BLaER1 (cell line): ENCODE measurements at regions not wholly inside any gene's neighbourhood (a gene's known extent, or its start where the extent isn't known, plus 50 kb on each side); places are given as distances from the start of the nearest gene placed in this dataset.
"Not testable (repeated sequence)": the region's sequence is repeated elsewhere in the genome, so short reads cannot be mapped to it uniquely, and the experiment has no call there.

Source experiments
- H3K27ac ChIP-seq: shearing (Covaris generic); formaldehyde crosslinking; 2 replicates; pipeline ENCODE4 v1.8.1; 2022
- H3K27me3 ChIP-seq: shearing (Covaris generic); formaldehyde crosslinking; 2 replicates; pipeline ENCODE4 v1.8.1; 2022
- H3K36me3 ChIP-seq: shearing (Covaris generic); formaldehyde crosslinking; 2 replicates; pipeline ENCODE4 v1.8.1; 2022
- H3K4me1 ChIP-seq: shearing (Covaris generic); formaldehyde crosslinking; 2 replicates; pipeline ENCODE4 v1.8.1; 2022
- H3K4me2 ChIP-seq: shearing (Covaris generic); formaldehyde crosslinking; 2 replicates; pipeline ENCODE4 v1.8.1; 2022
- H3K4me3 ChIP-seq: shearing (Covaris generic); formaldehyde crosslinking; 2 replicates; pipeline ENCODE4 v1.8.1; 2022
- H3K9ac ChIP-seq: shearing (Covaris generic); formaldehyde crosslinking; 2 replicates; pipeline ENCODE4 v1.8.1; 2022
- H3K9me3 ChIP-seq: shearing (Covaris generic); formaldehyde crosslinking; 2 replicates; pipeline ENCODE4 v1.8.1; 2022
- H4K20me1 ChIP-seq: shearing (Covaris generic); formaldehyde crosslinking; 2 replicates; pipeline ENCODE4 v1.8.1; 2022
- Cebpa-rat ChIP-seq: shearing (Covaris generic); IDR thresholded peaks from 2 replicates; pipeline ENCODE4 v1.8.1; 2022

GRCh38 chrX:452598-452997 is 65.9 kb upstream of the PPP2R3B start:
- H3K27me3 ChIP-seq = no peaks in the 10 kb centered on the region
- no peaks in the 10 kb centered on the region for H3K36me3 ChIP-seq
- H3K9me3 ChIP-seq = peaks cover 5% of the 10 kb centered on the region; the same call in 1 of the 2 replicates
- H3K9ac ChIP-seq = no peak overlapping the region
- no peaks in the 10 kb centered on the region for H4K20me1 ChIP-seq
- no peak overlapping the region for H3K4me2 ChIP-seq
- H3K4me3 ChIP-seq = no peak overlapping the region
- TF ChIP-seq Cebpa-rat = no peak
- H3K27ac ChIP-seq = no peak overlapping the region
- H3K4me1 ChIP-seq = no peaks in the 10 kb centered on the region

DNA sequence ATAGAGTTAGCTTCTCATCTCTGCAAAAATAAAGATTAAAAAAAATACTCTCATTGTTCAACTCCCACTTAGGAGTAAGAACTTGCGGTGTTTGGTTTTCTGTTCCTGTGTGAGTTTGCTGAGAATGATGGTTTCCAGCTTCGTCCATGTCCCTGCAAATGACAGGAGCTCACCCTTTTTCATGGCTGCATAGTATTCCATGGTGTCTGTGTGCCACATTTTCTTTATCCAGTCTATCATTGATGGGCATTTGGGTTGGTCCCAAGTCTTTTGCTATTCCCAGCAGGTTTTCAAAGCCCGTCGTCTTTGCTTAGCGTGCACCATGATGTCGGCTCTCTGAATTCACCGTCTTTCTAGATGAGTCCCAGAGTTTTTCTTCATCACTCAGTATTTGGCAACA is 67.8 kb upstream of the PPP2R3B start:
- not testable (repeated sequence) for H3K36me3 ChIP-seq, H3K4me1 ChIP-seq, H4K20me1 ChIP-seq, H3K4me2 ChIP-seq, H3K27ac ChIP-seq, H3K9me3 ChIP-seq, H3K9ac ChIP-seq, H3K27me3 ChIP-seq, H3K4me3 ChIP-seq

GRCh38 chrX:455199-455598 is 68.5 kb upstream of the PPP2R3B start:
- no peak overlapping the region for H3K27ac ChIP-seq
- H3K9me3 ChIP-seq = peaks cover 5% of the 10 kb centered on the region; the same call in 1 of the 2 replicates
- no peaks in the 10 kb centered on the region for H3K36me3 ChIP-seq
- H3K4me1 ChIP-seq = no peaks in the 10 kb centered on the region
- TF ChIP-seq Cebpa-rat = no peak
- H3K4me2 ChIP-seq = no peak overlapping the region
- H3K9ac ChIP-seq = no peak overlapping the region
- no peaks in the 10 kb centered on the region for H3K27me3 ChIP-seq
- no peaks in the 10 kb centered on the region for H4K20me1 ChIP-seq
- no peak overlapping the region for H3K4me3 ChIP-seq

DNA sequence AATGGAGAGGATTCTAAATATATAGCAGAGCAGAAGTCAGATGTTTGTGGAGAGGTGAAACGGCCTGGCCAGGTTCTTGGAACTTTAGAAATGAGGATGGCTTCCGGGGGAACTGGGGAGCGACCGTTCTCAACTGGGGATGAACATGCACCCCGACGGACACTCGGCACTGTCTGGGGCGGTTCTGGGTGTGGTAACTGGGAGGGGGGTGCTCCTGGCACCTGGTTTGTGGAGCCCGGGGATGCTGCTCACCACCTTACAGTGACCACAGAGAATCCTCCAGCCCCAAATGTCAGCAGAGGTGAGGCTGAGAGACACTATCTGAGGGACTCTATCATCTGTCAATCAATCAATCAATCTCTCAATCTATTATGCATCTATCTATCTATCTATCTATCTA is 69.0 kb upstream of the PPP2R3B start:
- TF ChIP-seq Cebpa-rat = no peak
- no peaks in the 10 kb centered on the region for H3K27me3 ChIP-seq

GRCh38 chrX:456146-456545 is 69.4 kb upstream of the PPP2R3B start:
- H3K4me1 ChIP-seq = no peaks in the 10 kb centered on the region
- no peaks in the 10 kb centered on the region for H4K20me1 ChIP-seq
- no peaks in the 10 kb centered on the region for H3K36me3 ChIP-seq
- H3K9me3 ChIP-seq = peaks cover 5% of the 10 kb centered on the region; the same call in 1 of the 2 replicates
- TF ChIP-seq Cebpa-rat = no peak
- H3K4me2 ChIP-seq = no peak overlapping the region
- H3K9ac ChIP-seq = no peak overlapping the region
- H3K27ac ChIP-seq = no peak overlapping the region
- H3K4me3 ChIP-seq = no peak overlapping the region
- no peaks in the 10 kb centered on the region for H3K27me3 ChIP-seq

More for the DNA sequence above, 69.0 kb upstream of the PPP2R3B start:
- H3K4me2 ChIP-seq = no peak overlapping the region
- H3K4me1 ChIP-seq = no peaks in the 10 kb centered on the region
- no peak overlapping the region for H3K9ac ChIP-seq
- no peak overlapping the region for H3K27ac ChIP-seq
- H3K9me3 ChIP-seq = peaks cover 5% of the 10 kb centered on the region; the same call in 1 of the 2 replicates
- H4K20me1 ChIP-seq = no peaks in the 10 kb centered on the region
- H3K36me3 ChIP-seq = no peaks in the 10 kb centered on the region
- H3K4me3 ChIP-seq = no peak overlapping the region

GRCh38 chrX:456551-457291 is 70.0 kb upstream of the PPP2R3B start:
- no peak for TF ChIP-seq Cebpa-rat
- no peaks in the 10 kb centered on the region for H3K27me3 ChIP-seq
- no peak overlapping the region for H3K4me2 ChIP-seq
- H3K4me1 ChIP-seq = no peaks in the 10 kb centered on the region
- H3K36me3 ChIP-seq = no peaks in the 10 kb centered on the region
- no peak overlapping the region for H3K27ac ChIP-seq
- no peak overlapping the region for H3K9ac ChIP-seq
- peaks cover 5% of the 10 kb centered on the region; the same call in 1 of the 2 replicates for H3K9me3 ChIP-seq
- no peaks in the 10 kb centered on the region for H4K20me1 ChIP-seq
- H3K4me3 ChIP-seq = no peak overlapping the region

- H3K4me3 ChIP-seq = no peak overlapping the region
- no peak overlapping the region for H3K9ac ChIP-seq
- no peaks in the 10 kb centered on the region for H3K36me3 ChIP-seq
- no peaks in the 10 kb centered on the region for H3K4me1 ChIP-seq
- H3K9me3 ChIP-seq = peaks cover 5% of the 10 kb centered on the region; the same call in 1 of the 2 replicates
- no peaks in the 10 kb centered on the region for H4K20me1 ChIP-seq
- no peak overlapping the region for H3K4me2 ChIP-seq
- TF ChIP-seq Cebpa-rat = no peak
- no peak overlapping the region for H3K27ac ChIP-seq
- no peaks in the 10 kb centered on the region for H3K27me3 ChIP-seq
Observed at GRCh38 chrX:457292-457679, 70.6 kb upstream of the PPP2R3B start.

- Histone ChIP-seq H3K27ac (no peak overlapping the region), H3K27me3 (no peaks in the 10 kb centered on the region), H3K4me3 (no peak overlapping the region), H3K4me2 (no peak overlapping the region), H3K9me3 (peaks cover 5% of the 10 kb centered on the region; the same call in 1 of the 2 replicates), H3K36me3 (no peaks in the 10 kb centered on the region), H3K4me1 (no peaks in the 10 kb centered on the region), H4K20me1 (no peaks in the 10 kb centered on the region), H3K9ac (no peak overlapping the region)
- no peak for TF ChIP-seq Cebpa-rat
Observed at GRCh38 chrX:458631-459061, 71.9 kb upstream of the PPP2R3B start.

- no peaks in the 10 kb centered on the region for H3K36me3 ChIP-seq
- H4K20me1 ChIP-seq = no peaks in the 10 kb centered on the region
Observed at GRCh38 chrX:459611-460010, 72.9 kb upstream of the PPP2R3B start.

DNA sequence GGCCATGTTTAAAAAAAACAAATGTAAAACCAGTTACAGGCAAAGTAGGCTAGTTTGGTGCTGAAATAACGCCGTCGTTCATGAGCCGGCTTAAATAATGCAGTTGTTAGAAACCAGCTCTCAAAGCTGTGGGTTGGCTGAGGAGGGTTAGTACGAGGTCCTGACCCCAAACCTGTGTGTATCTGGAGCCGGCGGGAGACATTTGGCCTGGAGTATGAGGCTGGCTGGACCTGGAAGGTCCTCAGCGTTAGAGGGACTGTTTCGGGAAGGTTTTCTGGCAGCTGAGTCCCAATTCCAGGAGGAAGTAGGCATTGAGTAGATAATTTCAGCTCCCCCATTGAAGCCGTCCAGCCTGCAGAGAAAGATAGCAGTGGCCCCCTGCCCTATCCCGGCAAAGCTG is 73.4 kb upstream of the PPP2R3B start:
- TF ChIP-seq Cebpa-rat = no peak
- H3K27me3 ChIP-seq = no peaks in the 10 kb centered on the region
- H3K4me3 ChIP-seq = no peak overlapping the region
- H3K27ac ChIP-seq = no peak overlapping the region
- no peaks in the 10 kb centered on the region for H3K36me3 ChIP-seq
- H4K20me1 ChIP-seq = no peaks in the 10 kb centered on the region
- H3K4me2 ChIP-seq = no peak overlapping the region
- no peak overlapping the region for H3K9ac ChIP-seq
- no peaks in the 10 kb centered on the region for H3K4me1 ChIP-seq
- H3K9me3 ChIP-seq = no peaks in the 10 kb centered on the region

More at GRCh38 chrX:459611-460010, 72.9 kb upstream of the PPP2R3B start:
- peaks cover 2% of the 10 kb centered on the region; the same call in 1 of the 2 replicates for H3K9me3 ChIP-seq
- no peak for TF ChIP-seq Cebpa-rat
- H3K4me2 ChIP-seq = no peak overlapping the region
- no peaks in the 10 kb centered on the region for H3K27me3 ChIP-seq
- no peak overlapping the region for H3K4me3 ChIP-seq
- H3K4me1 ChIP-seq = no peaks in the 10 kb centered on the region
- H3K27ac ChIP-seq = no peak overlapping the region
- H3K9ac ChIP-seq = no peak overlapping the region
